ENCODE measurements at regions not wholly inside any gene's neighbourhood (a gene's known extent, or its start where the extent isn't known, plus 50 kb on each side); places are given as distances from the start of the nearest gene placed in this dataset.
"Not testable (repeated sequence)": the region's sequence is repeated elsewhere in the genome, so short reads cannot be mapped to it uniquely, and the experiment has no call there.

DNA sequence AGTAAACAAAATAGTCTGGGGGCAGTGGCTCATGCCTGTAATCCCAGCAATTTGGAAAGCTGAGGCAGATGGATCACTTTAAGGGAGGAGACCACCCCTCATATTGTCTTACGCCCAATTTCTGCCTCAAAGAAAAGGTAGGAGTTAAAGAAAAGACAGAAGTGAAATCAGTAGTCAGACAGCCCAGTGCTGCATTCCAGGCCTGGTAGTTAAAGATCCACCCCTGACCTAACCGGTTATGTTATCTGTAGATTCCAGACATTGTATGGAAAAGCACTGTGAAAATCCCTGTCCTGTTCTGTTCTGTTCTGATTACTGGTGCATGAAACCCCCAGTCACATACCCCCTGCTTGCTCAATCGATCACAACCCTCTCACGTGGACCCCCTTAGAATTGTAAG, 1285.1 kb downstream of the NSUN3 start:
- TF ChIP-seq CTCF (conservative IDR thresholded peaks at IDR 0.05); ZFX (IDR thresholded peaks at IDR 0.05): not testable (repeated sequence)

All from C4-2B (cell line).